H1 (cell line): ENCODE measurements at regions not wholly inside any gene's neighbourhood (a gene's known extent, or its start where the extent isn't known, plus 50 kb on each side); places are given as distances from the start of the nearest gene placed in this dataset.

Experiments
- CTCF ChIA-PET: fragments of 300-600 bp; sonication (Branson Sonifier 250); formaldehyde crosslinking; loops from one replicate; lab custom pipeline; 2021; ENCODE audit not compliant: partially characterized antibody; lab: Charles Lee
- POLR2A ChIA-PET: fragments of 300-600 bp; sonication (Branson Sonifier 250); formaldehyde crosslinking; loops from one replicate; lab custom pipeline; 2021; ENCODE audit warnings: inconsistent platforms; ENCODE audit not compliant: partially characterized antibody; lab: Charles Lee
- DNase-seq, 2 experiments: peaks; one replicate each; pipeline versions ENCODE4 v3.0.0 to v3.0.0-alpha.2; 2010 to 2022; ENCODE audit warnings: low spot score in 2 of 2, low read depth in 1 of 2, mixed read lengths in 1 of 2
- FAIRE-seq: peaks from 2 replicates; lab custom pipeline; 2011; peaks lifted over from hg19 to GRCh38; lab: Jason Lieb, UNC
- H2AFZ ChIP-seq: 2 replicates; pipeline ENCODE4 v1.8.1; 2012; ENCODE audit warnings: low read length, inconsistent platforms
- H2AK5ac ChIP-seq: 2 replicates; pipeline ENCODE4 v1.6.1; 2013; ENCODE audit warnings: low read depth, low read length
- H2BK120ac ChIP-seq: replicated peaks from 2 replicates; pipeline ENCODE3; 2013; ENCODE audit warnings: low read depth, low read length, inconsistent platforms
- H2BK12ac ChIP-seq: 2 replicates; pipeline ENCODE4 v1.6.1; 2013; ENCODE audit warnings: low read depth, low read length
- H2BK15ac ChIP-seq: 2 replicates; pipeline ENCODE4 v1.6.1; 2013; ENCODE audit warnings: low read length
- H2BK20ac ChIP-seq: 2 replicates; pipeline ENCODE4 v1.6.1; 2013; ENCODE audit warnings: low read length
- H2BK5ac ChIP-seq: 2 replicates; pipeline ENCODE4 v1.6.1; 2013; ENCODE audit warnings: low read depth, low read length
- H3K14ac ChIP-seq: 2 replicates; pipeline ENCODE4 v1.6.1; 2013; ENCODE audit warnings: inconsistent platforms; ENCODE audit not compliant: insufficient read length
- H3K18ac ChIP-seq: 2 replicates; pipeline ENCODE4 v1.6.1; 2013; ENCODE audit warnings: low read length; ENCODE audit errors: extremely low read depth
- H3K23ac ChIP-seq: 2 replicates; pipeline ENCODE4 v1.6.1; 2013; ENCODE audit warnings: inconsistent platforms; ENCODE audit not compliant: insufficient read length
- H3K23me2 ChIP-seq: 2 replicates; pipeline ENCODE4 v1.6.1; 2013; ENCODE audit warnings: low read depth, low read length
- H3K27ac ChIP-seq: 2 replicates; pipeline ENCODE4 v1.6.1; 2011; ENCODE audit warnings: low read depth, low read length, inconsistent platforms
- H3K27me3 ChIP-seq, 4 experiments: replicated peaks in 1 of 4; 1 replicate in 1 of 4; 2 replicates in 3 of 4; pipeline versions ENCODE4 v1.6.1 to v1.8.1; 2011 to 2013; ENCODE audit warnings: low read length in 3 of 4, mild to moderate bottlenecking in 3 of 4, inconsistent platforms in 2 of 4, mixed read lengths in 2 of 4, moderate library complexity in 1 of 4; ENCODE audit not compliant: control insufficient read depth in 3 of 4, insufficient read depth in 3 of 4; ENCODE audit errors: extremely low read depth in 1 of 4
- H3K36me3 ChIP-seq, 4 experiments: 2 replicates each; pipeline versions ENCODE4 v1.6.1 to v1.8.1; 2011 to 2013; ENCODE audit warnings: mild to moderate bottlenecking in 4 of 4, low read length in 3 of 4, moderate library complexity in 2 of 4, control low read depth in 1 of 4, inconsistent platforms in 1 of 4; ENCODE audit not compliant: insufficient read depth in 4 of 4, control insufficient read depth in 2 of 4
- H3K4ac ChIP-seq: replicated peaks from 2 replicates; pipeline ENCODE3; 2013; ENCODE audit warnings: low read length, low read depth, mixed read lengths, inconsistent platforms; ENCODE audit not compliant: insufficient read length
- H3K4me1 ChIP-seq, 4 experiments: replicated peaks in 1 of 4; 1 replicate in 1 of 4; 2 replicates in 3 of 4; pipeline versions ENCODE4 v1.6.1 to v1.8.1; 2011 to 2013; ENCODE audit warnings: low read length in 3 of 4, inconsistent platforms in 2 of 4, mixed read lengths in 1 of 4; ENCODE audit not compliant: insufficient read depth in 4 of 4, control insufficient read depth in 3 of 4
- H3K4me2 ChIP-seq, 2 experiments: 2 replicates each; pipeline versions ENCODE4 v1.6.1 to v1.8.1; 2011 to 2013; ENCODE audit warnings: low read depth in 2 of 2, low read length in 2 of 2, control low read depth in 1 of 2, inconsistent platforms in 1 of 2, mild to moderate bottlenecking in 1 of 2; ENCODE audit not compliant: insufficient read depth in 1 of 2
- H3K4me3 ChIP-seq, 4 experiments: fragments of 200-600, 300-600 bp in 1 of 4; sonication (generic), shearing (Covaris generic), sonication (Bioruptor Twin) in 1 of 4; 2 replicates each; pipeline versions ENCODE4 v1.5.1 to v1.8.1; 2011 to 2016; ENCODE audit warnings: low read length in 4 of 4, low read depth in 3 of 4, control low read depth in 2 of 4, inconsistent platforms in 2 of 4, mild to moderate bottlenecking in 2 of 4, mixed read lengths in 1 of 4, moderate library complexity in 1 of 4; ENCODE audit not compliant: insufficient read depth in 2 of 4; ENCODE audit errors: extremely low read depth in 1 of 4
- H3K56ac ChIP-seq: replicated peaks from 2 replicates; pipeline ENCODE3; 2013; ENCODE audit warnings: low read depth, mild to moderate bottlenecking, mixed read lengths, low read length, inconsistent platforms; ENCODE audit not compliant: insufficient read length
- H3K79me1 ChIP-seq: 2 replicates; pipeline ENCODE4 v1.6.1; 2013; ENCODE audit warnings: low read depth, low read length, control low read depth
- H3K79me2 ChIP-seq, 2 experiments: 2 replicates each; pipeline versions ENCODE4 v1.6.1 to v1.8.1; 2012 to 2013; ENCODE audit warnings: low read length in 2 of 2, mild to moderate bottlenecking in 2 of 2, inconsistent platforms in 1 of 2; ENCODE audit not compliant: insufficient read depth in 2 of 2, control insufficient read depth in 1 of 2
- H3K9ac ChIP-seq, 4 experiments: replicated peaks in 1 of 4; 1 replicate in 1 of 4; 2 replicates in 3 of 4; pipeline versions ENCODE4 v1.6.1 to v1.8.1; 2011 to 2013; ENCODE audit warnings: low read depth in 3 of 4, low read length in 3 of 4, control low read depth in 2 of 4, mild to moderate bottlenecking in 2 of 4, moderate library complexity in 2 of 4, inconsistent platforms in 1 of 4; ENCODE audit errors: extremely low read depth in 1 of 4
- H3K9me3 ChIP-seq, 2 experiments: 2 replicates each; pipeline versions ENCODE4 v1.6.1 to v1.8.1; 2012 to 2013; ENCODE audit warnings: mild to moderate bottlenecking in 2 of 2, moderate library complexity in 2 of 2, control low read depth in 1 of 2, inconsistent platforms in 1 of 2, low read depth in 1 of 2, low read length in 1 of 2, mixed read lengths in 1 of 2; ENCODE audit not compliant: insufficient read depth in 2 of 2
- H4K20me1 ChIP-seq, 2 experiments: replicated peaks in 1 of 2; 2 replicates each; pipeline versions ENCODE3 to v1.8.1; 2011 to 2013; ENCODE audit warnings: inconsistent platforms in 2 of 2, low read length in 2 of 2, mild to moderate bottlenecking in 1 of 2; ENCODE audit not compliant: insufficient read depth in 2 of 2, control insufficient read depth in 1 of 2
- H4K5ac ChIP-seq: 2 replicates; pipeline ENCODE4 v1.6.1; 2013; ENCODE audit warnings: low read length, low read depth, mixed read lengths, inconsistent platforms; ENCODE audit not compliant: insufficient read length
- H4K8ac ChIP-seq: 2 replicates; pipeline ENCODE4 v1.8.0; 2013; ENCODE audit warnings: mild to moderate bottlenecking, moderate library complexity, low read length, inconsistent platforms; ENCODE audit not compliant: insufficient read depth; ENCODE audit errors: extremely low read depth
- H4K91ac ChIP-seq: replicated peaks from 2 replicates; pipeline ENCODE3; 2013; ENCODE audit warnings: low read length, mixed read lengths, inconsistent platforms; ENCODE audit not compliant: insufficient read length
- EP300 ChIP-seq, 2 experiments: IDR thresholded peaks; 1 replicate in 1 of 2; 2 replicates in 1 of 2; pipeline ENCODE4 v1.6.1; 2011 to 2012; ENCODE audit warnings: low read depth in 2 of 2, low read length in 2 of 2, mild to moderate bottlenecking in 2 of 2, borderline replicate concordance in 1 of 2, inconsistent platforms in 1 of 2, moderate library complexity in 1 of 2
- FOSL1 ChIP-seq: IDR thresholded peaks from 2 replicates; pipeline ENCODE4 v1.6.1; 2011; ENCODE audit warnings: mild to moderate bottlenecking, low read depth, low read length, moderate library complexity; ENCODE audit not compliant: insufficient read depth
- GABPA ChIP-seq: IDR thresholded peaks from 2 replicates; pipeline ENCODE4 v1.6.1; 2011; ENCODE audit warnings: mild to moderate bottlenecking, low read length, moderate library complexity, borderline replicate concordance; ENCODE audit not compliant: insufficient read depth
- GTF2F1 ChIP-seq: IDR thresholded peaks from 2 replicates; pipeline ENCODE4 v1.6.1; 2012; ENCODE audit warnings: low read depth, low read length, improper control_type of control experiment, borderline replicate concordance
- KDM4A ChIP-seq: IDR thresholded peaks from one replicate; pipeline ENCODE4 v1.7.1; 2012; ENCODE audit warnings: low read depth, mild to moderate bottlenecking, moderate library complexity, low read length, inconsistent platforms; ENCODE audit not compliant: severe bottlenecking
- KDM5A ChIP-seq: fragments of 200-600 bp; IDR thresholded peaks from 2 replicates; pipeline ENCODE4 v1.7.1; 2012; ENCODE audit warnings: mild to moderate bottlenecking, low read length, inconsistent platforms, mixed read lengths
- NRF1 ChIP-seq: IDR thresholded peaks from 2 replicates; pipeline ENCODE4 v1.6.1; 2011; ENCODE audit warnings: mild to moderate bottlenecking, low read depth, low read length, improper control_type of control experiment
- POLR2A ChIP-seq, 2 experiments: IDR thresholded peaks; 1 replicate in 1 of 2; 2 replicates in 1 of 2; pipeline ENCODE4 v1.6.1; 2011; ENCODE audit warnings: low read depth in 2 of 2, low read length in 2 of 2, mild to moderate bottlenecking in 2 of 2; ENCODE audit errors: control extremely low read depth in 1 of 2
- POLR2AphosphoS5 ChIP-seq: IDR thresholded peaks from 2 replicates; pipeline ENCODE4 v1.6.1; 2011; ENCODE audit warnings: low read depth, low read length
- RFX5 ChIP-seq: IDR thresholded peaks from 2 replicates; pipeline ENCODE4 v1.6.1; 2011; ENCODE audit warnings: low read depth, low read length, improper control_type of control experiment, borderline replicate concordance
- SUZ12 ChIP-seq: fragments of 200-600 bp; sonication (generic); IDR thresholded peaks from 2 replicates; pipeline ENCODE4 v1.6.1; 2012; ENCODE audit warnings: mild to moderate bottlenecking, inconsistent platforms, low read length, moderate library complexity, mixed read lengths
- TCF12 ChIP-seq: IDR thresholded peaks from 2 replicates; pipeline ENCODE4 v1.6.1; 2011; ENCODE audit warnings: low read depth, mild to moderate bottlenecking, low read length
- ZNF274 ChIP-seq: IDR thresholded peaks from 2 replicates; pipeline ENCODE4 v1.7.0; 2012; ENCODE audit warnings: low read length, borderline replicate concordance; ENCODE audit errors: extremely low read depth
- WGBS, 2 experiments: shearing (Covaris generic) in 1 of 2; methylation state at CpG; one replicate each; pipeline versions ENCODE4 v1.1.6 to v1.1.7; 2013 to 2015; ENCODE audit warnings: low lambda C conversion rate in 2 of 2, mixed read lengths in 2 of 2, inconsistent platforms in 1 of 2, low coverage in 1 of 2, missing lambda C conversion rate in 1 of 2; ENCODE audit not compliant: insufficient replicate concordance in 2 of 2, insufficient coverage in 1 of 2, insufficient read length in 1 of 2; ENCODE audit errors: extremely low coverage in 1 of 2, missing lambda C conversion rate in 1 of 2; 5-methylcytosine and 5-hydroxymethylcytosine counted together
- TF ChIP-seq, protein P1 (sequence below): IDR thresholded peaks from 2 replicates; pipeline ENCODE4 v1.6.1; 2012; ENCODE audit warnings: low read length, inconsistent platforms

DNA sequence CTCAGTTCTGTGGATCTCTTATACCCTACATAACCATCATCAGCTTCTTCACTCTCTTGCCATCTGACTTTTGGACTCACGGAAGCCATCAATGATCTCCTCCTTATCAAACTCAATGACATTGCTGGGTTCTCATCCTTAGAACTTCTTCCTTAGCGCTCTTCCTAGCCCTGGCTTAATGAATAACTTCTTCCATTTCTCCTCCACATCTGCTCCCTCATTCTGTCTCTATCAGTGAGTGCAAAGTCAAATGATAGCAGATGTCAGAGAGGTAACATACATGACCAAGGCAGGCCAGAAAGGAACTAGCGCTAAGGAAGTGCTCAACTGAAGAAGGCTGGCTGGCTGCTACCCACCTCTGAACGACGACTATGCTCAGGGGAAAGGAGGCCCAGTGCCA is 449.8 kb downstream of the COG6 start:
- CTCF ChIA-PET = no interaction called here
- TF ChIP-seq GABPA (no peak), TCF12 (no peak), KDM4A (no peak), EP300 (IDR thresholded peaks at IDR 0.05; ENCODE audit: borderline replicate concordance in 1 of 2, low read depth in 2 of 2, low read length in 2 of 2) (no peak), SUZ12 (no peak), KDM5A (no peak), POLR2A (IDR thresholded peaks at IDR 0.05; ENCODE audit: control extremely low read depth in 1 of 2, low read depth in 2 of 2, low read length in 2 of 2) (no peak), RFX5 (no peak), FOSL1 (no peak), ZNF274 (no peak), POLR2AphosphoS5 (no peak), NRF1 (no peak), GTF2F1 (no peak)
- TF ChIP-seq, protein P1, sequence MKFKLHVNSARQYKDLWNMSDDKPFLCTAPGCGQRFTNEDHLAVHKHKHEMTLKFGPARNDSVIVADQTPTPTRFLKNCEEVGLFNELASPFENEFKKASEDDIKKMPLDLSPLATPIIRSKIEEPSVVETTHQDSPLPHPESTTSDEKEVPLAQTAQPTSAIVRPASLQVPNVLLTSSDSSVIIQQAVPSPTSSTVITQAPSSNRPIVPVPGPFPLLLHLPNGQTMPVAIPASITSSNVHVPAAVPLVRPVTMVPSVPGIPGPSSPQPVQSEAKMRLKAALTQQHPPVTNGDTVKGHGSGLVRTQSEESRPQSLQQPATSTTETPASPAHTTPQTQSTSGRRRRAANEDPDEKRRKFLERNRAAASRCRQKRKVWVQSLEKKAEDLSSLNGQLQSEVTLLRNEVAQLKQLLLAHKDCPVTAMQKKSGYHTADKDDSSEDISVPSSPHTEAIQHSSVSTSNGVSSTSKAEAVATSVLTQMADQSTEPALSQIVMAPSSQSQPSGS = no peak

More for the DNA sequence above, 449.8 kb downstream of the COG6 start:
- FAIRE-seq (no peak), DNase-seq (no peak)
- H4K91ac ChIP-seq = no peak overlapping the region
- H2BK15ac ChIP-seq = no peak overlapping the region
- no peak overlapping the region for H2BK12ac ChIP-seq
- no peak overlapping the region for H2AK5ac ChIP-seq
- H3K4me1 ChIP-seq = no peaks in the 10 kb centered on the region
- no peak overlapping the region for H2BK20ac ChIP-seq
- H3K23me2 ChIP-seq = no peaks in the 10 kb centered on the region
- H3K18ac ChIP-seq = no peak overlapping the region
- no peak overlapping the region for H3K27ac ChIP-seq
- H3K27me3 ChIP-seq = no peaks in the 10 kb centered on the region
- no peak overlapping the region for H3K4me2 ChIP-seq
- no peak overlapping the region for H2BK120ac ChIP-seq
- no peak overlapping the region for H2BK5ac ChIP-seq
- no peaks in the 10 kb centered on the region for H3K79me1 ChIP-seq
- H3K36me3 ChIP-seq = no peaks in the 10 kb centered on the region
- POLR2A ChIA-PET = no interaction called here
- H3K14ac ChIP-seq = no peak overlapping the region
- 91% methylated on average over 5 of the region's 5 CpGs; no CpG with 5 or more reads in 1 of the 2 experiments for WGBS, 2 experiments
- H4K8ac ChIP-seq = no peak overlapping the region
- H4K20me1 ChIP-seq = no peaks in the 10 kb centered on the region
- no peaks in the 10 kb centered on the region for H3K9me3 ChIP-seq
- H3K79me2 ChIP-seq = no peaks in the 10 kb centered on the region
- H3K56ac ChIP-seq = no peak overlapping the region
- H3K4ac ChIP-seq = no peak overlapping the region
- H3K4me3 ChIP-seq = no peak overlapping the region
- H4K5ac ChIP-seq = no peak overlapping the region
- H2AFZ ChIP-seq = no peak overlapping the region
- no peak overlapping the region for H3K9ac ChIP-seq
- no peak overlapping the region for H3K23ac ChIP-seq
